SK-N-SH (cell line): ENCODE measurements at regions not wholly inside any gene's neighbourhood (a gene's known extent, or its start where the extent isn't known, plus 50 kb on each side); places are given as distances from the start of the nearest gene placed in this dataset.

Source experiments
- CTCF ChIP-seq: fragments of 200-600 bp; sonication (generic); IDR thresholded peaks from 2 replicates; pipeline ENCODE4 v1.6.1; 2017; ENCODE audit warnings: antibody characterized with exemption, mild to moderate bottlenecking, moderate library complexity
- EP300 ChIP-seq, 2 experiments: IDR thresholded peaks; 2 replicates each; pipeline versions ENCODE4 v1.4.0 to v1.6.1; 2012; ENCODE audit warnings: borderline replicate concordance in 1 of 2, low read depth in 1 of 2, low read length in 1 of 2
- GABPA ChIP-seq: IDR thresholded peaks from 2 replicates; pipeline ENCODE4 v1.4.0; 2012; ENCODE audit warnings: low read depth, mild to moderate bottlenecking
- JUND ChIP-seq: IDR thresholded peaks from 2 replicates; pipeline ENCODE4 v1.4.0; 2012
- MAX ChIP-seq: IDR thresholded peaks from 2 replicates; pipeline ENCODE4 v1.4.0; 2012; ENCODE audit warnings: low read depth
- MXI1 ChIP-seq: IDR thresholded peaks from 2 replicates; pipeline ENCODE4 v1.6.1; 2012; ENCODE audit warnings: mild to moderate bottlenecking, low read depth, low read length, improper control_type of control experiment
- POLR2AphosphoS5 ChIP-seq: IDR thresholded peaks from 2 replicates; pipeline ENCODE4 v1.6.1; 2012; ENCODE audit warnings: low read depth, low read length
- SIN3A ChIP-seq: IDR thresholded peaks from 2 replicates; pipeline ENCODE4 v1.6.1; 2012; ENCODE audit warnings: low read depth, mild to moderate bottlenecking, low read length, moderate library complexity, borderline replicate concordance
- YY1 ChIP-seq: IDR thresholded peaks from 2 replicates; pipeline ENCODE4 v1.4.0; 2012; ENCODE audit warnings: low read depth, mild to moderate bottlenecking
- ZBTB33 ChIP-seq: IDR thresholded peaks from 2 replicates; pipeline ENCODE4 v1.4.0; 2012; ENCODE audit warnings: low read depth, borderline replicate concordance

GRCh38 chr6:9272671-9273070 is 837.3 kb upstream of the SLC35B3 start:
- TF ChIP-seq MXI1 (no peak), MAX (no peak), SIN3A (no peak), YY1 (no peak), POLR2AphosphoS5 (no peak), EP300 (IDR thresholded peaks at IDR 0.05; ENCODE audit: borderline replicate concordance in 1 of 2, low read depth in 1 of 2, low read length in 1 of 2) (no peak), CTCF (no peak), JUND (no peak), GABPA (no peak), ZBTB33 (no peak)
